ENCODE measurements at regions not wholly inside any gene's neighbourhood (a gene's known extent, or its start where the extent isn't known, plus 50 kb on each side); places are given as distances from the start of the nearest gene placed in this dataset.

GRCh38 chr4:66911880-66912279 is 633.4 kb downstream of the CENPC start:
- Mint-ChIP-seq H3K4me3 (no peak overlapping the region), H3K27me3 (no peaks in the 10 kb centered on the region), H3K4me1 (ENCODE audit: low read depth) (no peaks in the 10 kb centered on the region), H3K9me3 (peaks cover 6% of the 10 kb centered on the region), H3K36me3 (ENCODE audit: low read depth) (no peaks in the 10 kb centered on the region), H3K27ac (no peak overlapping the region)
- no peak for TF ChIP-seq CTCF (IDR thresholded peaks at IDR 0.05)
- intact Hi-C loops (cut with micrococcal nuclease): no loop called here
- ChIA-PET POLR2A (no interaction called here), CTCF (no interaction called here)
- DNase-seq (no peak), ATAC-seq (no peak)

- no peak overlapping the region for H3K4me3 Mint-ChIP-seq
- no peak overlapping the region for H3K27ac Mint-ChIP-seq
- ATAC-seq (no peak), DNase-seq (no peak)
- ChIA-PET POLR2A (no interaction called here), CTCF (no interaction called here)
- no peak for TF ChIP-seq CTCF (IDR thresholded peaks at IDR 0.05)
- no peaks in the 10 kb centered on the region for H3K36me3 Mint-ChIP-seq (ENCODE audit: low read depth)
- intact Hi-C loops (cut with micrococcal nuclease): no loop called here
- peaks cover 5% of the 10 kb centered on the region for H3K9me3 Mint-ChIP-seq
- H3K27me3 Mint-ChIP-seq: no peaks in the 10 kb centered on the region
- H3K4me1 Mint-ChIP-seq (ENCODE audit: low read depth): no peaks in the 10 kb centered on the region
These were observed 639.0 kb downstream of the CENPC start for GRCh38 chr4:66906314-66906713.

GRCh38 chr4:66899422-66900065 is 645.8 kb downstream of the CENPC start:
- DNase-seq (no peak), ATAC-seq (no peak)
- ChIA-PET POLR2A (no interaction called here), CTCF (no interaction called here)
- Mint-ChIP-seq H3K27me3 (no peaks in the 10 kb centered on the region), H3K36me3 (ENCODE audit: low read depth) (no peaks in the 10 kb centered on the region), H3K4me1 (ENCODE audit: low read depth) (no peaks in the 10 kb centered on the region), H3K4me3 (no peak overlapping the region), H3K27ac (no peak overlapping the region), H3K9me3 (peaks cover 8% of the 10 kb centered on the region)
- no peak for TF ChIP-seq CTCF (IDR thresholded peaks at IDR 0.05)
- intact Hi-C loops (cut with micrococcal nuclease): no loop called here

- TF ChIP-seq CTCF (IDR thresholded peaks at IDR 0.05): no peak
- ChIA-PET CTCF (no interaction called here), POLR2A (no interaction called here)
- no peak overlapping the region for H3K4me3 Mint-ChIP-seq
- H3K4me1 Mint-ChIP-seq (ENCODE audit: low read depth): no peaks in the 10 kb centered on the region
- intact Hi-C loops (cut with micrococcal nuclease): no loop called here
- ATAC-seq (no peak), DNase-seq (no peak)
- H3K27ac Mint-ChIP-seq: no peak overlapping the region
- H3K36me3 Mint-ChIP-seq (ENCODE audit: low read depth): no peaks in the 10 kb centered on the region
- H3K9me3 Mint-ChIP-seq: peaks cover 7% of the 10 kb centered on the region
- no peaks in the 10 kb centered on the region for H3K27me3 Mint-ChIP-seq
These were observed 651.5 kb downstream of the CENPC start for GRCh38 chr4:66893807-66894206.

- Mint-ChIP-seq H3K4me3 (no peak overlapping the region), H3K36me3 (ENCODE audit: low read depth) (no peaks in the 10 kb centered on the region), H3K9me3 (no peaks in the 10 kb centered on the region), H3K27ac (no peak overlapping the region), H3K4me1 (ENCODE audit: low read depth) (no peaks in the 10 kb centered on the region), H3K27me3 (no peaks in the 10 kb centered on the region)
- DNase-seq (no peak), ATAC-seq (no peak)
- ChIA-PET POLR2A (no interaction called here), CTCF (no interaction called here)
- TF ChIP-seq CTCF (IDR thresholded peaks at IDR 0.05): no peak
- intact Hi-C loops (cut with micrococcal nuclease): no loop called here
These were observed 658.2 kb downstream of the CENPC start for GRCh38 chr4:66887061-66887460.

Measured in activated CD8-positive, alpha-beta T cell treated with anti-CD3 and anti-CD28 coated beads for 36 hours (primary cell).